A673 (cell line): ENCODE measurements at regions not wholly inside any gene's neighbourhood (a gene's known extent, or its start where the extent isn't known, plus 50 kb on each side); places are given as distances from the start of the nearest gene placed in this dataset.

Experiments used
- BruUV-seq: library from RNA; stranded (reverse); fragments of 400-500 nt; replicated peaks from 2 replicates; lab custom pipeline; 2021; lab: Mats Ljungman, UMichigan
- CTCF ChIA-PET: fragments of 300-600 bp; sonication (Branson Sonifier 250); formaldehyde crosslinking; loops from one replicate; lab custom pipeline; 2022; ENCODE audit warnings: antibody characterized with exemption; lab: Charles Lee
- POLR2A ChIA-PET: fragments of 300-600 bp; sonication (Branson Sonifier 250); formaldehyde crosslinking; loops from one replicate; lab custom pipeline; 2022; ENCODE audit warnings: antibody characterized with exemption; ENCODE audit not compliant: low non-redundant PET; lab: Charles Lee
- DNase-seq: peaks from one replicate; pipeline ENCODE4 v3.0.0-alpha.2; 2015; ENCODE audit warnings: low spot score
- H3K27ac ChIP-seq: fragments of 200-600 bp; sonication (generic); 2 replicates; pipeline ENCODE4 v1.5.1; 2016; ENCODE audit warnings: mixed run types, low read depth, mild to moderate bottlenecking, mixed read lengths, antibody characterized with exemption, low read length; ENCODE audit not compliant: poor library complexity, severe bottlenecking
- H3K27me3 ChIP-seq: fragments of 200-600 bp; sonication (generic); replicated peaks from 2 replicates; pipeline ENCODE4 v1.6.1; 2017; ENCODE audit warnings: mixed run types, low read depth, mild to moderate bottlenecking, mixed read lengths, antibody characterized with exemption, low read length; ENCODE audit not compliant: insufficient read depth, poor library complexity
- H3K36me3 ChIP-seq: fragments of 200-600 bp; sonication (generic); 2 replicates; pipeline ENCODE4 v1.6.1; 2016; ENCODE audit warnings: mixed run types, mild to moderate bottlenecking, mixed read lengths, antibody characterized with exemption, low read length; ENCODE audit not compliant: insufficient read depth, poor library complexity, severe bottlenecking
- H3K4me1 ChIP-seq: fragments of 200-600 bp; sonication (generic); 2 replicates; pipeline ENCODE4 v1.6.1; 2017; ENCODE audit warnings: mixed run types, mild to moderate bottlenecking, mixed read lengths, antibody characterized with exemption, low read length; ENCODE audit not compliant: insufficient read depth, poor library complexity, severe bottlenecking
- H3K4me3 ChIP-seq: fragments of 200-600 bp; sonication (generic); 2 replicates; pipeline ENCODE4 v1.5.1; 2016; ENCODE audit warnings: low read depth, mixed run types, mild to moderate bottlenecking, mixed read lengths, low read length; ENCODE audit not compliant: poor library complexity, severe bottlenecking
- H3K9me3 ChIP-seq: fragments of 200-600 bp; sonication (generic); 2 replicates; pipeline ENCODE4 v1.6.1; 2016; ENCODE audit warnings: mixed run types, low read depth, mild to moderate bottlenecking, mixed read lengths, antibody characterized with exemption, low read length; ENCODE audit not compliant: poor library complexity, severe bottlenecking
- EZH2 ChIP-seq: fragments of 200-600 bp; sonication (generic); IDR thresholded peaks from 2 replicates; pipeline ENCODE4 v1.6.1; 2017; ENCODE audit warnings: borderline replicate concordance, low read depth, mild to moderate bottlenecking, mixed read lengths, antibody characterized with exemption, low read length; ENCODE audit not compliant: poor library complexity, severe bottlenecking
- intact Hi-C: fragments of 100-400 bp; cut with micrococcal nuclease; formaldehyde crosslinking; loops from one replicate; pipeline ENCODE4 v1.10.0; 2022; ENCODE audit not compliant: unreplicated experiment
- TF ChIP-seq, protein P1 (sequence below): fragments of 300-800, 200-600 bp; sonication (generic); conservative IDR thresholded peaks from 2 replicates; pipeline ENCODE4 v1.5.1; 2017; ENCODE audit warnings: low read depth, mild to moderate bottlenecking, antibody characterized with exemption, low read length, moderate library complexity, mixed read lengths

DNA sequence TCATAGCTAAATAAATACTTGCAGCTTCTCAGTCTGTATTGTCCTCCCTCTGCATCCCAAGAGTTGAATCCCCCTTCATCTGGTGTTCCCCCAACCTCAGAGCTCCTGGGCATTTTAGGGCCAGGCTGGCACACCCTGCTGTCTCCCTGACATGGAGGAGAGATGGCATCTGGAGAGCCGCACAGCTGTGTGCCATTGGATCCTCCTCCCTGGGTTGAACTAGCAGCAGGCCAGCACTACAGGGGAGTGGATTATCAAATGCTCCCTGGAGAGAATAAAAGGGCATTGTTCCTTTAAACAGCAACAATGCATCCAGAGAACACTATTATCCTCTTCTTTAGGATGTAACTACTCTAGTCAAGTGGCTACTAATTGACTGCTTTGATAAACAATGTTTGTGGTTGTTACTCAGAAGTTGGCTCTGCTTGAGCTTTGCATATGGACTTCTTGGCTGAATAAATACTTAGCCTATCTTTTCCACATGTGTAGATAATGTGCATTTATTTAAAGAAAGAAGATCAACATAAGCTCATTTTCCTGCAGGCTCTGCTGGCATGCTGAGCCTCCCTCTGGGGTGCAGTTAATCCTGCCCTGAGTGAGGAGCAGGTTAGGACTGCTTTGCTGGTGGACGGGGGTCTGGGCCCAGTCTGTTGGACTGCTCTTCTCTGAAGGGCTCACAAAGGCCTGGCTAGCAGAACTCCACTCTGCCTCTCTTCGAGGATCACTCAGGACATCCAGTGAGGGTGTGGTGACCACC lies 897.2 kb downstream of the TBC1D22A start:
- Histone ChIP-seq H3K4me3 (no peak overlapping the region), H3K36me3 (no peaks in the 10 kb centered on the region), H3K27ac (no peak overlapping the region), H3K4me1 (no peaks in the 10 kb centered on the region), H3K27me3 (peaks cover 7% of the 10 kb centered on the region), H3K9me3 (no peaks in the 10 kb centered on the region)
- intact Hi-C loops, result no loop called here
- no TSS peak for BruUV-seq
- POLR2A ChIA-PET, result no interaction called here
- DNase-seq, result peak; percentile 4
- TF ChIP-seq, protein P1, sequence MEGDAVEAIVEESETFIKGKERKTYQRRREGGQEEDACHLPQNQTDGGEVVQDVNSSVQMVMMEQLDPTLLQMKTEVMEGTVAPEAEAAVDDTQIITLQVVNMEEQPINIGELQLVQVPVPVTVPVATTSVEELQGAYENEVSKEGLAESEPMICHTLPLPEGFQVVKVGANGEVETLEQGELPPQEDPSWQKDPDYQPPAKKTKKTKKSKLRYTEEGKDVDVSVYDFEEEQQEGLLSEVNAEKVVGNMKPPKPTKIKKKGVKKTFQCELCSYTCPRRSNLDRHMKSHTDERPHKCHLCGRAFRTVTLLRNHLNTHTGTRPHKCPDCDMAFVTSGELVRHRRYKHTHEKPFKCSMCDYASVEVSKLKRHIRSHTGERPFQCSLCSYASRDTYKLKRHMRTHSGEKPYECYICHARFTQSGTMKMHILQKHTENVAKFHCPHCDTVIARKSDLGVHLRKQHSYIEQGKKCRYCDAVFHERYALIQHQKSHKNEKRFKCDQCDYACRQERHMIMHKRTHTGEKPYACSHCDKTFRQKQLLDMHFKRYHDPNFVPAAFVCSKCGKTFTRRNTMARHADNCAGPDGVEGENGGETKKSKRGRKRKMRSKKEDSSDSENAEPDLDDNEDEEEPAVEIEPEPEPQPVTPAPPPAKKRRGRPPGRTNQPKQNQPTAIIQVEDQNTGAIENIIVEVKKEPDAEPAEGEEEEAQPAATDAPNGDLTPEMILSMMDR, result no peak
- CTCF ChIA-PET, result no interaction called here

DNA sequence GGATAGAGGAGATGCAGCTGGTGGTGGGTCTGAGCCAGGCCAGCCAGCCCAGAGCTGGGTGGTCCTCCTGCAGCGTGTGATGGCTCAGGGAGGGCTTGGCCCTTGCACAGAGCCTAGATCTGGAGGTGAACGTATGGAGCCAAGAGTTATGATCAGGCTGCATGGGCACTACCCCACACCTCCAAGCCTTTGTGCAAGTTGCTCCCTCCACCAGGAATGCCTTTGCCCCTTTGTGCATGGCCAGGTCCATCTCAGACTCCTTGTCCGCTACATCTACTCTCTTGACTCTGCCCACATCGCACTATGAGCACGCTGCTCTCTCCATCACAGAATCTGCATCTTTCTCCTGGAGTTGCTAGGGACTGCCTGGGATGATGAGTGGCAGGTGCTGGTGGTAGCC lies 895.7 kb downstream of the TBC1D22A start:
- Histone ChIP-seq H3K9me3 (no peaks in the 10 kb centered on the region), H3K36me3 (no peaks in the 10 kb centered on the region), H3K4me1 (no peaks in the 10 kb centered on the region), H3K4me3 (no peak overlapping the region), H3K27me3 (no peaks in the 10 kb centered on the region), H3K27ac (no peak overlapping the region)
- intact Hi-C loops, result no loop called here
- TF ChIP-seq, protein P1, result no peak
- no peak for TF ChIP-seq EZH2
- ChIA-PET CTCF (no interaction called here), POLR2A (no interaction called here)
- BruUV-seq, result no TSS peak
- DNase-seq, result no peak

DNA sequence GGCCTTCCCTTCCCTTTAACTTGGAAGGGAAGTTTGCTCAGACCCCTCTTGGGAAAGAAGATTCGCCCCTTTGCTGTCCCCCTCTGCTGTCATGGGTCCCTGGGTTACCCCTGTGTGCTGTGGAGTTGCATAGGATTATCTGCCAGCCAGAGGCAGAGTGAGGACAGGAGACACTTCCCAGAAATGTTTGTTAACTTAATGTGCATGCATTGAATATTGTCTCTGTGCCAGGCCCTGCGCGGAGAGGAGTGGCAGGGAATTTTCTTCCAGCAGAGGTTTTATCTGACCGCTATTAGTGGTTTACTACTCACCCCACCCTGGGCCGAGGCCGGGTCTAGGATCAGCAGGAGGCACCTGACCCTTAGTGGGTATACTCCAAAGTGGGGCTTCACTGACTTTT lies 894.8 kb downstream of the TBC1D22A start:
- no peak for DNase-seq
- no peaks in the 10 kb centered on the region for H3K27me3 ChIP-seq
- ChIA-PET CTCF (no interaction called here), POLR2A (no interaction called here)
- no peaks in the 10 kb centered on the region for H3K36me3 ChIP-seq
- no peaks in the 10 kb centered on the region for H3K9me3 ChIP-seq
- H3K4me1 ChIP-seq, result no peaks in the 10 kb centered on the region
- no peak overlapping the region for H3K27ac ChIP-seq
- intact Hi-C loops, result no loop called here
- TF ChIP-seq EZH2, result no peak
- TF ChIP-seq, protein P1, result no peak
- H3K4me3 ChIP-seq, result no peak overlapping the region
- no TSS peak for BruUV-seq
